GM12878 (cell line): ENCODE measurements at regions not wholly inside any gene's neighbourhood (a gene's known extent, or its start where the extent isn't known, plus 50 kb on each side); places are given as distances from the start of the nearest gene placed in this dataset.

Experiments
- CTCF ChIP-seq, 3 experiments: IDR thresholded peaks in 2 of 3; conservative IDR thresholded peaks in 1 of 3; 2 replicates each; pipeline ENCODE4 v1.5.1; 2011; ENCODE audit warnings: low read depth in 3 of 3, low read length in 3 of 3, mild to moderate bottlenecking in 3 of 3, control low read depth in 2 of 3, moderate library complexity in 2 of 3, inconsistent platforms in 1 of 3, mixed read lengths in 1 of 3; ENCODE audit not compliant: control insufficient read depth in 2 of 3, insufficient read depth in 1 of 3; ENCODE audit errors: extremely low read depth in 1 of 3
- E2F4 ChIP-seq: IDR thresholded peaks from 2 replicates; pipeline ENCODE4 v1.6.1; 2012; ENCODE audit warnings: low read depth, low read length, improper control_type of control experiment
- E2F8 ChIP-seq: fragments of 450-650 bp; IDR thresholded peaks from 2 replicates; pipeline ENCODE4 v1.6.1; 2018; ENCODE audit warnings: mild to moderate bottlenecking, low read depth, moderate library complexity; ENCODE audit not compliant: partially characterized antibody
- FOXM1 ChIP-seq: IDR thresholded peaks from 2 replicates; pipeline ENCODE4 v1.6.1; 2012; ENCODE audit warnings: low read depth, mild to moderate bottlenecking, inconsistent platforms, low read length, moderate library complexity
- GABPA ChIP-seq: IDR thresholded peaks from 2 replicates; pipeline ENCODE4 v1.6.1; 2014; ENCODE audit warnings: antibody characterized with exemption, low read depth, mild to moderate bottlenecking, inconsistent platforms
- NR2C2 ChIP-seq: IDR thresholded peaks from 2 replicates; pipeline ENCODE4 v1.6.1; 2011; ENCODE audit warnings: borderline replicate concordance, low read depth; ENCODE audit not compliant: control insufficient read depth, insufficient read length
- PBX3 ChIP-seq: IDR thresholded peaks from 2 replicates; pipeline ENCODE4 v1.6.1; 2011; ENCODE audit warnings: mild to moderate bottlenecking, low read depth, low read length, moderate library complexity; ENCODE audit not compliant: insufficient replicate concordance
- POLR2A ChIP-seq: IDR thresholded peaks from 2 replicates; pipeline ENCODE4 v1.6.1; 2011; ENCODE audit warnings: low read depth, mild to moderate bottlenecking, low read length
- POLR2AphosphoS5 ChIP-seq: IDR thresholded peaks from 2 replicates; pipeline ENCODE4 v1.6.1; 2011; ENCODE audit warnings: mild to moderate bottlenecking, low read length, inconsistent platforms
- RCOR1 ChIP-seq: conservative IDR thresholded peaks from 2 replicates; pipeline ENCODE4 v1.6.1; 2012; ENCODE audit warnings: low read depth, low read length, improper control_type of control experiment
- SUZ12 ChIP-seq: fragments of 200-600 bp; sonication (generic); IDR thresholded peaks from one replicate; pipeline ENCODE4 v1.6.1; 2018; ENCODE audit warnings: antibody characterized with exemption, mild to moderate bottlenecking; ENCODE audit not compliant: unreplicated experiment
- TAF1 ChIP-seq: IDR thresholded peaks from 2 replicates; pipeline ENCODE4 v1.6.1; 2011; ENCODE audit warnings: mild to moderate bottlenecking, low read depth, low read length, borderline replicate concordance
- WRNIP1 ChIP-seq: IDR thresholded peaks from 2 replicates; pipeline ENCODE4 v1.6.1; 2011; ENCODE audit warnings: low read depth, low read length, improper control_type of control experiment, borderline replicate concordance
- YY1 ChIP-seq: IDR thresholded peaks from 2 replicates; pipeline ENCODE4 v1.6.1; 2011; ENCODE audit warnings: low read depth, mild to moderate bottlenecking, low read length

- TF ChIP-seq PBX3 (no peak), E2F8 (no peak), E2F4 (no peak), SUZ12 (no peak), CTCF (IDR thresholded peaks at IDR 0.05 in 2 of 3, conservative IDR thresholded peaks at IDR 0.05 in 1 of 3; ENCODE audit: control insufficient read depth in 2 of 3, extremely low read depth in 1 of 3, insufficient read depth in 1 of 3, low read depth in 3 of 3, low read length in 3 of 3) (no peak), FOXM1 (no peak), YY1 (no peak), NR2C2 (no peak), RCOR1 (no peak), POLR2AphosphoS5 (no peak), WRNIP1 (no peak), GABPA (no peak), TAF1 (no peak), POLR2A (no peak)
Measured at GRCh38 chr11:69380921-69381581, 87.1 kb downstream of the MYEOV start.
